GM21515 (cell line): ENCODE measurements at regions not wholly inside any gene's neighbourhood (a gene's known extent, or its start where the extent isn't known, plus 50 kb on each side); places are given as distances from the start of the nearest gene placed in this dataset.
"Not testable (repeated sequence)": the region's sequence is repeated elsewhere in the genome, so short reads cannot be mapped to it uniquely, and the experiment has no call there.

ENCODE experiments used
- ATAC-seq: cut with Tn5 transposase; IDR thresholded peaks from one replicate; pipeline ENCODE4 v1.9.1; 2021; ENCODE audit not compliant: unreplicated experiment

- ATAC-seq, result no peak
Measured at GRCh38 chr6:138656364-138657064, 117.1 kb upstream of the CCDC28A start.

- no peak for ATAC-seq
Measured at GRCh38 chr6:138657065-138657425, 116.5 kb upstream of the CCDC28A start.

GRCh38 chr6:138659998-138660397 is 113.6 kb upstream of the CCDC28A start:
- ATAC-seq, result no peak

GRCh38 chr6:138662471-138662870 is 111.1 kb upstream of the CCDC28A start:
- ATAC-seq, result no peak

GRCh38 chr6:138663892-138664291 is 109.7 kb upstream of the CCDC28A start:
- ATAC-seq, result no peak

GRCh38 chr6:138664745-138665144 is 108.8 kb upstream of the CCDC28A start:
- ATAC-seq, result no peak

GRCh38 chr6:138666636-138667035 is 106.9 kb upstream of the CCDC28A start:
- ATAC-seq, result no peak

GRCh38 chr6:138667408-138667807 is 106.2 kb upstream of the CCDC28A start:
- no peak for ATAC-seq

GRCh38 chr6:138671351-138671750 is 102.2 kb upstream of the CCDC28A start:
- ATAC-seq, result no peak

GRCh38 chr6:138673346-138674014 is 100.1 kb upstream of the CCDC28A start:
- ATAC-seq, result no peak

GRCh38 chr6:138674444-138674843 is 99.1 kb upstream of the CCDC28A start:
- not testable (repeated sequence) for ATAC-seq

GRCh38 chr6:138677538-138677937 is 96.0 kb upstream of the CCDC28A start:
- ATAC-seq, result no peak

- no peak for ATAC-seq
Measured at GRCh38 chr6:138678168-138678567, 95.4 kb upstream of the CCDC28A start.

GRCh38 chr6:138680085-138680484 is 93.5 kb upstream of the CCDC28A start:
- ATAC-seq, result no peak

GRCh38 chr6:138681627-138682026 is 91.9 kb upstream of the CCDC28A start:
- no peak for ATAC-seq

- no peak for ATAC-seq
Measured at GRCh38 chr6:138682704-138683527, 90.7 kb upstream of the CCDC28A start.

GRCh38 chr6:138685257-138685656 is 88.3 kb upstream of the CCDC28A start:
- ATAC-seq, result no peak

GRCh38 chr6:138685781-138686180 is 87.8 kb upstream of the CCDC28A start:
- no peak for ATAC-seq

- no peak for ATAC-seq
Measured at GRCh38 chr6:138688580-138688979, 85.0 kb upstream of the CCDC28A start.

- no peak for ATAC-seq
Measured at GRCh38 chr6:138689849-138690248, 83.7 kb upstream of the CCDC28A start.

GRCh38 chr6:138690975-138691594 is 82.5 kb upstream of the CCDC28A start:
- no peak for ATAC-seq
